ENCODE measurements at regions not wholly inside any gene's neighbourhood (a gene's known extent, or its start where the extent isn't known, plus 50 kb on each side); places are given as distances from the start of the nearest gene placed in this dataset.

- POLR2A ChIA-PET: no interaction called here
- no peaks in the 10 kb centered on the region for H3K36me3 ChIP-seq (ENCODE audit: control insufficient read depth, insufficient read depth, low read length)
- no peak for TF ChIP-seq CTCF (IDR thresholded peaks at IDR 0.05; ENCODE audit: insufficient read depth, low read depth, low read length)
- DNase-seq (ENCODE audit: low read depth): no peak
- H3K4me3 ChIP-seq (ENCODE audit: low read depth, low read length): no peak overlapping the region
- H3K27me3 ChIP-seq (ENCODE audit: control insufficient read depth, insufficient read depth, low read length): no peaks in the 10 kb centered on the region
- CTCF ChIA-PET: no interaction called here
Observed at GRCh38 chr13:74003374-74003773, 130.8 kb downstream of the KLF12 start.

- Histone ChIP-seq H3K36me3 (ENCODE audit: control insufficient read depth, insufficient read depth, low read length) (no peaks in the 10 kb centered on the region), H3K27me3 (ENCODE audit: control insufficient read depth, insufficient read depth, low read length) (no peaks in the 10 kb centered on the region), H3K4me3 (ENCODE audit: low read depth, low read length) (no peak overlapping the region)
- no peak for TF ChIP-seq CTCF (IDR thresholded peaks at IDR 0.05; ENCODE audit: insufficient read depth, low read depth, low read length)
- ChIA-PET POLR2A (no interaction called here), CTCF (no interaction called here)
- no peak for DNase-seq (ENCODE audit: low read depth)
Observed at GRCh38 chr13:74000876-74001275, 133.3 kb downstream of the KLF12 start.

GRCh38 chr13:73998631-73999030 is 135.6 kb downstream of the KLF12 start:
- H3K4me3 ChIP-seq (ENCODE audit: low read depth, low read length): no peak overlapping the region
- no peak for TF ChIP-seq CTCF (IDR thresholded peaks at IDR 0.05; ENCODE audit: insufficient read depth, low read depth, low read length)
- ChIA-PET POLR2A (no interaction called here), CTCF (interaction anchor here (0.6 kb wide), 1 partner anchor 13 kb away, joined by 3 read pairs; no protein-coding TSS in a partner anchor)
- H3K36me3 ChIP-seq (ENCODE audit: control insufficient read depth, insufficient read depth, low read length): no peaks in the 10 kb centered on the region
- H3K27me3 ChIP-seq (ENCODE audit: control insufficient read depth, insufficient read depth, low read length): no peaks in the 10 kb centered on the region
- DNase-seq (ENCODE audit: low read depth): no peak

- Histone ChIP-seq H3K27me3 (ENCODE audit: control insufficient read depth, insufficient read depth, low read length) (no peaks in the 10 kb centered on the region), H3K4me3 (ENCODE audit: low read depth, low read length) (no peak overlapping the region), H3K36me3 (ENCODE audit: control insufficient read depth, insufficient read depth, low read length) (no peaks in the 10 kb centered on the region)
- no peak for DNase-seq (ENCODE audit: low read depth)
- ChIA-PET CTCF (no interaction called here), POLR2A (no interaction called here)
- no peak for TF ChIP-seq CTCF (IDR thresholded peaks at IDR 0.05; ENCODE audit: insufficient read depth, low read depth, low read length)
Observed at GRCh38 chr13:73997964-73998363, 136.2 kb downstream of the KLF12 start.

- POLR2A ChIA-PET: no interaction called here
- no peaks in the 10 kb centered on the region for H3K27me3 ChIP-seq (ENCODE audit: control insufficient read depth, insufficient read depth, low read length)
- no peaks in the 10 kb centered on the region for H3K36me3 ChIP-seq (ENCODE audit: control insufficient read depth, insufficient read depth, low read length)
- CTCF ChIA-PET: no interaction called here
- no peak for DNase-seq (ENCODE audit: low read depth)
- no peak for TF ChIP-seq CTCF (IDR thresholded peaks at IDR 0.05; ENCODE audit: insufficient read depth, low read depth, low read length)
- no peak overlapping the region for H3K4me3 ChIP-seq (ENCODE audit: low read depth, low read length)
Observed at GRCh38 chr13:73996569-73996968, 137.6 kb downstream of the KLF12 start.
